HCT116 (cell line): ENCODE measurements at regions not wholly inside any gene's neighbourhood (a gene's known extent, or its start where the extent isn't known, plus 50 kb on each side); places are given as distances from the start of the nearest gene placed in this dataset.

Experiments
- CTCF ChIP-seq, 3 experiments: fragments of 200-600 bp in 1 of 3; sonication (generic) in 1 of 3; IDR thresholded peaks in 2 of 3; conservative IDR thresholded peaks in 1 of 3; 2 replicates each; pipeline ENCODE4 v1.5.1; 2012 to 2017; ENCODE audit warnings: low read depth in 2 of 3, low read length in 2 of 3, antibody characterized with exemption in 1 of 3, borderline replicate concordance in 1 of 3, control low read depth in 1 of 3, mild to moderate bottlenecking in 1 of 3, mixed read lengths in 1 of 3, mixed run types in 1 of 3, moderate library complexity in 1 of 3; ENCODE audit not compliant: insufficient read depth in 1 of 3
- EGR1 ChIP-seq: IDR thresholded peaks from 2 replicates; pipeline ENCODE4 v1.6.1; 2012; ENCODE audit warnings: low read depth
- EZH2 ChIP-seq: fragments of 200-600 bp; sonication (generic); IDR thresholded peaks from 2 replicates; pipeline ENCODE4 v1.6.1; 2017; ENCODE audit warnings: antibody characterized with exemption, mixed run types
- EZH2phosphoT487 ChIP-seq: fragments of 200-600 bp; IDR thresholded peaks from 2 replicates; pipeline ENCODE4 v1.6.1; 2018; ENCODE audit warnings: antibody characterized with exemption, borderline replicate concordance
- JUND ChIP-seq: IDR thresholded peaks from 2 replicates; pipeline ENCODE4 v1.6.1; 2012
- MAX ChIP-seq: IDR thresholded peaks from 2 replicates; pipeline ENCODE4 v1.6.1; 2012
- POLR2A ChIP-seq: IDR thresholded peaks from 2 replicates; pipeline ENCODE4 v1.7.0; 2011; ENCODE audit warnings: borderline replicate concordance; ENCODE audit not compliant: insufficient read depth, insufficient read length; ENCODE audit errors: extremely low read depth
- POLR2AphosphoS5 ChIP-seq: IDR thresholded peaks from 2 replicates; pipeline ENCODE4 v1.6.1; 2011; ENCODE audit warnings: mild to moderate bottlenecking, low read depth, low read length, moderate library complexity
- RAD21 ChIP-seq: IDR thresholded peaks from 2 replicates; pipeline ENCODE4 v1.6.1; 2012; ENCODE audit warnings: low read depth, mild to moderate bottlenecking
- REST ChIP-seq: IDR thresholded peaks from 2 replicates; pipeline ENCODE4 v1.6.1; 2012; ENCODE audit warnings: low read depth
- SP1 ChIP-seq: IDR thresholded peaks from 2 replicates; pipeline ENCODE4 v1.6.1; 2012; ENCODE audit warnings: low read depth
- SRF ChIP-seq: IDR thresholded peaks from 2 replicates; pipeline ENCODE4 v1.6.1; 2012; ENCODE audit warnings: low read depth
- YY1 ChIP-seq: IDR thresholded peaks from 2 replicates; pipeline ENCODE4 v1.6.1; 2011; ENCODE audit warnings: low read length, low read depth, moderate library complexity, mild to moderate bottlenecking; ENCODE audit not compliant: insufficient replicate concordance; ENCODE audit errors: extremely low read depth
- ZNF274 ChIP-seq: fragments of 200-500 bp; sonication (Bioruptor generic); IDR thresholded peaks from 2 replicates; pipeline ENCODE4 v1.6.1; 2014; ENCODE audit warnings: mild to moderate bottlenecking, low read depth, low read length, inconsistent platforms

- TF ChIP-seq CTCF (IDR thresholded peaks at IDR 0.05 in 2 of 3, conservative IDR thresholded peaks at IDR 0.05 in 1 of 3; ENCODE audit: borderline replicate concordance in 1 of 3, insufficient read depth in 1 of 3, low read depth in 2 of 3, low read length in 2 of 3) = no peak
- TF ChIP-seq REST = no peak
- TF ChIP-seq RAD21 = no peak
- TF ChIP-seq POLR2AphosphoS5 = no peak
- no peak for TF ChIP-seq EZH2
- no peak for TF ChIP-seq SP1
- TF ChIP-seq YY1 = no peak
- TF ChIP-seq EZH2phosphoT487 = no peak
- TF ChIP-seq POLR2A = no peak
- no peak for TF ChIP-seq ZNF274
- no peak for TF ChIP-seq EGR1
- no peak for TF ChIP-seq SRF
- no peak for TF ChIP-seq JUND
- TF ChIP-seq MAX = no peak
These were observed 1239.2 kb downstream of the FAM181B start for GRCh38 chr11:81494431-81494830.
